IMR-90 (cell line): ENCODE measurements at regions not wholly inside any gene's neighbourhood (a gene's known extent, or its start where the extent isn't known, plus 50 kb on each side); places are given as distances from the start of the nearest gene placed in this dataset.

Experiments used
- ATAC-seq: fragments of 200-7000 bp; cut with Tn5 transposase; 2 replicates; pipeline ENCODE4 v1.9.1; 2020; ENCODE audit warnings: low read depth, mild to moderate bottlenecking, moderate library complexity
- BruUV-seq: library from RNA; stranded (reverse); fragments of 400-500 nt; replicated peaks from 2 replicates; lab custom pipeline; 2021; lab: Mats Ljungman, UMichigan
- CTCF ChIA-PET: fragments of 300-600 bp; formaldehyde crosslinking; extraction: SDS; loops from one replicate; lab custom pipeline; 2021; ENCODE audit warnings: antibody characterized with exemption; lab: Yijun Ruan, JAX
- POLR2A ChIA-PET: fragments of 300-600 bp; sonication (Branson Sonifier 250); formaldehyde crosslinking; loops from one replicate; lab custom pipeline; 2022; ENCODE audit warnings: antibody characterized with exemption; ENCODE audit not compliant: unreplicated experiment; lab: Charles Lee
- DNase-seq: peaks from one replicate; pipeline ENCODE4 v3.0.0; 2013
- H2AFZ ChIP-seq: replicated peaks from 2 replicates; pipeline ENCODE3; 2013; ENCODE audit warnings: low read length, mild to moderate bottlenecking; ENCODE audit not compliant: poor library complexity
- H2AK5ac ChIP-seq: 2 replicates; pipeline ENCODE4 v1.6.1; 2013; ENCODE audit warnings: low read depth, low read length, inconsistent platforms
- H2AK9ac ChIP-seq: replicated peaks from 2 replicates; pipeline ENCODE3; 2013; ENCODE audit warnings: mild to moderate bottlenecking, low read depth, low read length, moderate library complexity; ENCODE audit not compliant: poor library complexity
- H2BK120ac ChIP-seq: 2 replicates; pipeline ENCODE4 v1.6.1; 2013; ENCODE audit warnings: low read depth, low read length, inconsistent platforms
- H2BK15ac ChIP-seq: 3 replicates; pipeline ENCODE4 v1.6.1; 2013; ENCODE audit warnings: low read depth, low read length, inconsistent platforms
- H2BK20ac ChIP-seq: 2 replicates; pipeline ENCODE4 v1.6.1; 2013; ENCODE audit warnings: low read depth, mild to moderate bottlenecking, inconsistent platforms, low read length, moderate library complexity
- H2BK5ac ChIP-seq: 2 replicates; pipeline ENCODE4 v1.6.1; 2013; ENCODE audit warnings: mild to moderate bottlenecking, low read depth, low read length, inconsistent platforms; ENCODE audit not compliant: poor library complexity, severe bottlenecking
- H3K14ac ChIP-seq: replicated peaks from 2 replicates; pipeline ENCODE4 v1.6.1; 2013; ENCODE audit warnings: low read depth, low read length, inconsistent platforms
- H3K18ac ChIP-seq: 2 replicates; pipeline ENCODE4 v1.6.1; 2013; ENCODE audit warnings: low read depth, low read length, control low read depth
- H3K23ac ChIP-seq: 2 replicates; pipeline ENCODE4 v1.6.1; 2013; ENCODE audit warnings: low read depth, low read length, inconsistent platforms
- H3K27ac ChIP-seq: 2 replicates; pipeline ENCODE4 v1.5.1; 2013; ENCODE audit warnings: mild to moderate bottlenecking, control low read depth, low read length; ENCODE audit not compliant: insufficient read depth
- H3K27me3 ChIP-seq: 2 replicates; pipeline ENCODE4 v1.6.1; 2013; ENCODE audit warnings: low read length; ENCODE audit not compliant: control insufficient read depth, insufficient read depth
- H3K36me3 ChIP-seq: 2 replicates; pipeline ENCODE4 v1.6.1; 2013; ENCODE audit warnings: low read length, mixed read lengths; ENCODE audit not compliant: control insufficient read depth, insufficient read depth
- H3K4ac ChIP-seq: 2 replicates; pipeline ENCODE4 v1.6.1; 2013; ENCODE audit warnings: low read depth, low read length, inconsistent platforms
- H3K4me1 ChIP-seq: 2 replicates; pipeline ENCODE4 v1.6.1; 2013; ENCODE audit warnings: low read length, mixed read lengths; ENCODE audit not compliant: control insufficient read depth, insufficient read depth
- H3K4me2 ChIP-seq: 2 replicates; pipeline ENCODE4 v1.6.1; 2013; ENCODE audit warnings: low read depth, mild to moderate bottlenecking, control low read depth, low read length, moderate library complexity
- H3K4me3 ChIP-seq: 2 replicates; pipeline ENCODE4 v1.5.1; 2013; ENCODE audit warnings: low read depth, mild to moderate bottlenecking, control low read depth, low read length, moderate library complexity; ENCODE audit not compliant: insufficient read depth
- H3K56ac ChIP-seq: 2 replicates; pipeline ENCODE4 v1.6.1; 2013; ENCODE audit warnings: low read length, inconsistent platforms; ENCODE audit not compliant: insufficient read depth; ENCODE audit errors: extremely low read depth
- H3K79me1 ChIP-seq, 2 experiments: 2 replicates each; pipeline ENCODE4 v1.6.1; 2013; ENCODE audit warnings: low read length in 2 of 2, inconsistent platforms in 1 of 2, low read depth in 1 of 2
- H3K9ac ChIP-seq: 2 replicates; pipeline ENCODE4 v1.6.1; 2013; ENCODE audit warnings: low read depth, low read length, control low read depth
- H3K9me1 ChIP-seq: 2 replicates; pipeline ENCODE4 v1.6.1; 2013; ENCODE audit warnings: low read length, inconsistent platforms; ENCODE audit not compliant: insufficient read depth
- H3K9me3 ChIP-seq: 2 replicates; pipeline ENCODE4 v1.6.1; 2013; ENCODE audit warnings: low read length; ENCODE audit not compliant: control insufficient read depth, insufficient read depth
- H4K20me1 ChIP-seq: 2 replicates; pipeline ENCODE4 v1.6.1; 2013; ENCODE audit warnings: low read length, inconsistent platforms; ENCODE audit not compliant: insufficient read depth
- H4K5ac ChIP-seq: 2 replicates; pipeline ENCODE4 v1.6.1; 2013; ENCODE audit warnings: mild to moderate bottlenecking, low read depth, low read length, control low read depth
- H4K8ac ChIP-seq, 2 experiments: 2 replicates each; pipeline ENCODE4 v1.6.1; 2013; ENCODE audit warnings: low read depth in 2 of 2, low read length in 2 of 2, control low read depth in 1 of 2, inconsistent platforms in 1 of 2
- H4K91ac ChIP-seq: 2 replicates; pipeline ENCODE4 v1.6.1; 2013; ENCODE audit warnings: low read depth, low read length, inconsistent platforms; ENCODE audit not compliant: insufficient read depth
- BHLHE40 ChIP-seq: fragments of 150-350 bp; IDR thresholded peaks from 2 replicates; pipeline ENCODE4 v1.6.1; 2016; ENCODE audit warnings: mild to moderate bottlenecking, low read depth, low read length
- CEBPB ChIP-seq: IDR thresholded peaks from 2 replicates; pipeline ENCODE4 v1.6.1; 2012; ENCODE audit warnings: low read depth, low read length, improper control_type of control experiment
- CHD1 ChIP-seq: IDR thresholded peaks from 2 replicates; pipeline ENCODE4 v1.6.1; 2012; ENCODE audit warnings: low read depth, low read length, improper control_type of control experiment
- CTCF ChIP-seq: conservative IDR thresholded peaks from 2 replicates; pipeline ENCODE4 v1.5.1; 2012; ENCODE audit warnings: mild to moderate bottlenecking, low read depth, low read length, improper control_type of control experiment
- FOS ChIP-seq: fragments of 150-350 bp; IDR thresholded peaks from 2 replicates; pipeline ENCODE4 v1.6.1; 2016; ENCODE audit warnings: low read depth, low read length
- MAFK ChIP-seq: IDR thresholded peaks from 2 replicates; pipeline ENCODE4 v1.6.1; 2012; ENCODE audit warnings: low read depth, low read length, improper control_type of control experiment
- MAZ ChIP-seq: IDR thresholded peaks from 2 replicates; pipeline ENCODE4 v1.6.1; 2012; ENCODE audit warnings: low read depth, mild to moderate bottlenecking, low read length, improper control_type of control experiment, moderate library complexity, borderline replicate concordance
- MXI1 ChIP-seq: IDR thresholded peaks from 2 replicates; pipeline ENCODE4 v1.6.1; 2012; ENCODE audit warnings: low read depth, mild to moderate bottlenecking, low read length, moderate library complexity, borderline replicate concordance
- NFE2L2 ChIP-seq: fragments of 150-350 bp; IDR thresholded peaks from 2 replicates; pipeline ENCODE4 v1.6.1; 2016; ENCODE audit warnings: low read depth, mild to moderate bottlenecking, low read length
- POLR2A ChIP-seq: IDR thresholded peaks from 2 replicates; pipeline ENCODE4 v1.6.1; 2012; ENCODE audit warnings: mild to moderate bottlenecking, low read depth, low read length
- RAD21 ChIP-seq: IDR thresholded peaks from 2 replicates; pipeline ENCODE4 v1.6.1; 2012; ENCODE audit warnings: low read length, improper control_type of control experiment
- RCOR1 ChIP-seq: IDR thresholded peaks from 2 replicates; pipeline ENCODE4 v1.6.1; 2012; ENCODE audit warnings: mild to moderate bottlenecking, low read length, improper control_type of control experiment; ENCODE audit not compliant: insufficient replicate concordance
- RFX5 ChIP-seq: IDR thresholded peaks from 2 replicates; pipeline ENCODE4 v1.8.0; 2012; ENCODE audit warnings: low read depth, mild to moderate bottlenecking, low read length, moderate library complexity
- SMC3 ChIP-seq: fragments of 150-350 bp; IDR thresholded peaks from 2 replicates; pipeline ENCODE4 v1.6.1; 2016; ENCODE audit warnings: low read depth, mild to moderate bottlenecking, antibody characterized with exemption, low read length, moderate library complexity
- WGBS, 2 experiments: methylation state at CpG; one replicate each; pipeline versions ENCODE4 v1.1.5 to v1.1.7; 2013; ENCODE audit warnings: missing lambda C conversion rate in 2 of 2; ENCODE audit not compliant: insufficient read length in 1 of 2; ENCODE audit errors: extremely low coverage in 2 of 2; 5-methylcytosine and 5-hydroxymethylcytosine counted together
- dilution Hi-C: fragments of 300-500 bp; cut with HindIII; formaldehyde crosslinking; loops from one replicate; pipeline ENCODE4 v1.14.3; 2018; ENCODE audit warnings: low sequenced_read_pairs; ENCODE audit not compliant: unreplicated experiment
- in situ Hi-C: fragments of 300-500 bp; cut with MboI; formaldehyde crosslinking; loops from 3 replicates; pipeline ENCODE4 v1.14.3; 2019; ENCODE audit warnings: low sequenced_read_pairs, inconsistent platforms, mixed read lengths
- intact Hi-C: fragments of 100-400 bp; cut with micrococcal nuclease; formaldehyde crosslinking; loops from 2 replicates; pipeline ENCODE4 v1.10.0; 2022
- TF ChIP-seq, protein P1 (sequence below): fragments of 150-350 bp; IDR thresholded peaks from 2 replicates; pipeline ENCODE4 v1.6.1; 2017; ENCODE audit warnings: mild to moderate bottlenecking, antibody characterized with exemption, low read length, low read depth
- TF ChIP-seq, protein P2 (sequence below): fragments of 150-350 bp; IDR thresholded peaks from 2 replicates; pipeline ENCODE4 v1.6.1; 2016; ENCODE audit warnings: low read depth, mild to moderate bottlenecking, low read length, moderate library complexity, borderline replicate concordance

GRCh38 chr1:47707503-47707902 lies 269.7 kb downstream of the FOXD2 start:
- CTCF ChIA-PET, result interaction anchor here (1.7 kb wide), 1 partner anchor 270 kb away, joined by 6 read pairs; the partner anchor contains the start of gene FOXD2
- Histone ChIP-seq H3K4ac (no peak overlapping the region), H2AFZ (no peak overlapping the region), H3K14ac (no peak overlapping the region), H4K91ac (no peak overlapping the region), H3K56ac (no peak overlapping the region), H2AK9ac (no peak overlapping the region), H3K36me3 (no peaks in the 10 kb centered on the region), H2BK120ac (no peak overlapping the region), H3K23ac (no peak overlapping the region), H3K9me3 (no peaks in the 10 kb centered on the region), H3K4me2 (no peak overlapping the region), H2BK5ac (no peak overlapping the region), H3K79me1 (no peaks in the 10 kb centered on the region), H2BK15ac (no peak overlapping the region), H3K9ac (no peak overlapping the region), H3K18ac (no peak overlapping the region), H2BK20ac (no peak overlapping the region), H3K27me3 (peaks cover 53% of the 10 kb centered on the region), H3K4me1 (no peaks in the 10 kb centered on the region; the same call in 1 of the 2 replicates), H3K9me1 (no peaks in the 10 kb centered on the region), H3K27ac (no peak overlapping the region), H3K4me3 (no peak overlapping the region), H4K5ac (no peak overlapping the region), H2AK5ac (no peak overlapping the region), H4K20me1 (no peaks in the 10 kb centered on the region), H4K8ac (no peak overlapping the region)
- POLR2A ChIA-PET, result no interaction called here
- no peak for TF ChIP-seq POLR2A
- TF ChIP-seq, protein P1, sequence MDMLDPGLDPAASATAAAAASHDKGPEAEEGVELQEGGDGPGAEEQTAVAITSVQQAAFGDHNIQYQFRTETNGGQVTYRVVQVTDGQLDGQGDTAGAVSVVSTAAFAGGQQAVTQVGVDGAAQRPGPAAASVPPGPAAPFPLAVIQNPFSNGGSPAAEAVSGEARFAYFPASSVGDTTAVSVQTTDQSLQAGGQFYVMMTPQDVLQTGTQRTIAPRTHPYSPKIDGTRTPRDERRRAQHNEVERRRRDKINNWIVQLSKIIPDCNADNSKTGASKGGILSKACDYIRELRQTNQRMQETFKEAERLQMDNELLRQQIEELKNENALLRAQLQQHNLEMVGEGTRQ, result no peak
- TF ChIP-seq MAZ, result no peak
- no peak for TF ChIP-seq MAFK
- no peak for TF ChIP-seq CTCF
- TF ChIP-seq BHLHE40, result no peak
- no peak for TF ChIP-seq MXI1
- TF ChIP-seq CEBPB, result no peak
- TF ChIP-seq RFX5, result no peak
- TF ChIP-seq, protein P2, sequence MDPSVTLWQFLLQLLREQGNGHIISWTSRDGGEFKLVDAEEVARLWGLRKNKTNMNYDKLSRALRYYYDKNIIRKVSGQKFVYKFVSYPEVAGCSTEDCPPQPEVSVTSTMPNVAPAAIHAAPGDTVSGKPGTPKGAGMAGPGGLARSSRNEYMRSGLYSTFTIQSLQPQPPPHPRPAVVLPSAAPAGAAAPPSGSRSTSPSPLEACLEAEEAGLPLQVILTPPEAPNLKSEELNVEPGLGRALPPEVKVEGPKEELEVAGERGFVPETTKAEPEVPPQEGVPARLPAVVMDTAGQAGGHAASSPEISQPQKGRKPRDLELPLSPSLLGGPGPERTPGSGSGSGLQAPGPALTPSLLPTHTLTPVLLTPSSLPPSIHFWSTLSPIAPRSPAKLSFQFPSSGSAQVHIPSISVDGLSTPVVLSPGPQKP, result no peak
- TF ChIP-seq CHD1, result no peak
- no peak for TF ChIP-seq RAD21
- no peak for TF ChIP-seq SMC3
- TF ChIP-seq NFE2L2, result no peak
- no peak for TF ChIP-seq RCOR1
- TF ChIP-seq FOS, result no peak
- no TSS peak for BruUV-seq
- DNase-seq (no peak), ATAC-seq (no peak)
- in situ Hi-C loops, result loop anchor here (5.0 kb wide), 1 partner anchor 260 kb away; no protein-coding TSS in a partner anchor
- intact Hi-C loops, result no loop called here
- dilution Hi-C loops, result no loop called here
- no CpG with 5 or more reads among the region's 6 CpGs for WGBS, 2 experiments
